ENCODE measurements at regions not wholly inside any gene's neighbourhood (a gene's known extent, or its start where the extent isn't known, plus 50 kb on each side); places are given as distances from the start of the nearest gene placed in this dataset.

GRCh38 chr2:12828980-12829379, 112.2 kb downstream of the TRIB2 start:
- POLR2A ChIA-PET = no interaction called here
- no peak overlapping the region for H3K27ac ChIP-seq (ENCODE audit: insufficient read depth, low read depth, low read length)
- H3K36me3 ChIP-seq (ENCODE audit: control insufficient read depth in 2 of 2, extremely low read depth in 1 of 2, insufficient read depth in 2 of 2, low read length in 2 of 2) = no peaks in the 10 kb centered on the region
- no peaks in the 10 kb centered on the region for H4K20me1 ChIP-seq (replicated peaks; ENCODE audit: control insufficient read depth, extremely low read depth, insufficient read depth, low read length)
- CTCF ChIA-PET = no interaction called here
- H3K79me2 ChIP-seq (ENCODE audit: control insufficient read depth, insufficient read depth, low read length) = no peaks in the 10 kb centered on the region
- H3K9me1 ChIP-seq (replicated peaks; ENCODE audit: control insufficient read depth, extremely low read depth, insufficient read depth, low read length) = no peaks in the 10 kb centered on the region
- no peak overlapping the region for H3K9ac ChIP-seq (replicated peaks; ENCODE audit: extremely low read depth, insufficient read depth, low read length)
- H3K4me2 ChIP-seq (ENCODE audit: insufficient read depth, low read length) = no peak overlapping the region
- no peak overlapping the region for H3K4me3 ChIP-seq (replicated peaks in 1 of 3; ENCODE audit: insufficient read depth in 1 of 3, low read depth in 1 of 3, low read length in 3 of 3)
- TF ChIP-seq GATA2 (IDR thresholded peaks at IDR 0.05; ENCODE audit: insufficient read depth, insufficient read length, low read depth, low read length) = no peak
- TF ChIP-seq, protein P1, sequence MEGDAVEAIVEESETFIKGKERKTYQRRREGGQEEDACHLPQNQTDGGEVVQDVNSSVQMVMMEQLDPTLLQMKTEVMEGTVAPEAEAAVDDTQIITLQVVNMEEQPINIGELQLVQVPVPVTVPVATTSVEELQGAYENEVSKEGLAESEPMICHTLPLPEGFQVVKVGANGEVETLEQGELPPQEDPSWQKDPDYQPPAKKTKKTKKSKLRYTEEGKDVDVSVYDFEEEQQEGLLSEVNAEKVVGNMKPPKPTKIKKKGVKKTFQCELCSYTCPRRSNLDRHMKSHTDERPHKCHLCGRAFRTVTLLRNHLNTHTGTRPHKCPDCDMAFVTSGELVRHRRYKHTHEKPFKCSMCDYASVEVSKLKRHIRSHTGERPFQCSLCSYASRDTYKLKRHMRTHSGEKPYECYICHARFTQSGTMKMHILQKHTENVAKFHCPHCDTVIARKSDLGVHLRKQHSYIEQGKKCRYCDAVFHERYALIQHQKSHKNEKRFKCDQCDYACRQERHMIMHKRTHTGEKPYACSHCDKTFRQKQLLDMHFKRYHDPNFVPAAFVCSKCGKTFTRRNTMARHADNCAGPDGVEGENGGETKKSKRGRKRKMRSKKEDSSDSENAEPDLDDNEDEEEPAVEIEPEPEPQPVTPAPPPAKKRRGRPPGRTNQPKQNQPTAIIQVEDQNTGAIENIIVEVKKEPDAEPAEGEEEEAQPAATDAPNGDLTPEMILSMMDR (IDR thresholded peaks at IDR 0.05; ENCODE audit: extremely low read depth in 1 of 2, insufficient read depth in 1 of 2, low read depth in 1 of 2, low read length in 2 of 2) = no peak
- TF ChIP-seq MYC (IDR thresholded peaks at IDR 0.05; ENCODE audit: low read depth, low read length) = no peak
- TF ChIP-seq FOS (IDR thresholded peaks at IDR 0.05; ENCODE audit: borderline replicate concordance, insufficient read depth, low read length) = no peak
- no peak for TF ChIP-seq MAX (IDR thresholded peaks at IDR 0.05; ENCODE audit: insufficient read depth, insufficient read length)
- no peak for TF ChIP-seq JUN (IDR thresholded peaks at IDR 0.05; ENCODE audit: borderline replicate concordance, insufficient read depth, insufficient read length, low read depth)
- no peak for TF ChIP-seq POLR2A (IDR thresholded peaks at IDR 0.05; ENCODE audit: low read depth, low read length)
- H2AFZ ChIP-seq (ENCODE audit: low read depth, low read length) = no peak overlapping the region
- intact Hi-C loops (cut with micrococcal nuclease) = no loop called here
- dilution Hi-C loops (cut with MboI; ENCODE audit: extremely low pct_ligation_motif_present, low sequenced_read_pairs) = no loop called here
- FAIRE-seq (no peak), DNase-seq (ENCODE audit: low read depth, low spot score) (no peak)
- BruUV-seq (replicated peaks) = no TSS peak
- H3K4me1 ChIP-seq (ENCODE audit: control insufficient read depth, extremely low read depth, insufficient read depth, low read length) = peaks cover 10% of the 10 kb centered on the region
- H3K9me3 ChIP-seq (replicated peaks; ENCODE audit: control insufficient read depth, insufficient read depth, low read length) = no peaks in the 10 kb centered on the region
- no peaks in the 10 kb centered on the region for H3K27me3 ChIP-seq (ENCODE audit: control insufficient read depth in 2 of 2, insufficient read depth in 2 of 2, low read length in 2 of 2)

Measured in endothelial cell of umbilical vein (primary cell).